ENCODE measurements at regions not wholly inside any gene's neighbourhood (a gene's known extent, or its start where the extent isn't known, plus 50 kb on each side); places are given as distances from the start of the nearest gene placed in this dataset.
"Not testable (repeated sequence)": the region's sequence is repeated elsewhere in the genome, so short reads cannot be mapped to it uniquely, and the experiment has no call there.

DNA sequence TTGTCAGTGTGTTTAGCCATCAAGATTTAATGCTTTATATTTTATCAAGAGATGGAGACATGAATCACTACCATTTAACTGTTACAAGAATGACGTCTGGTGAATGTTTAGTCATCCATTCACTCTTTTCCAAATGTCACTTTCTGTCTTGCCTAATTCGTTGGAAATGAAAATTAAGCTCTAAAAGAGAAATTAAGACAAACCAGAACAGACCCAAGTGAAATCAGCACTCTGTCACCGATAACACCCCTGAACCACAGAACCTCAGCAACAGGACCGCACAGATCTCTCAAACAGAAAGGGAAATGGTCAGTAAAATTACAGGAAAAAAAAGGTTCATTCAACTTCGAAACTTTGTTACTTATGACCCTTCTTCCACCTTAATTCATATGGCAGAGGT lies 320.9 kb downstream of the BCL2L11 start:
- TF ChIP-seq POLR2AphosphoS5, POLR2A (IDR thresholded peaks at IDR 0.05): not testable (repeated sequence)
